HepG2 (cell line): ENCODE measurements at regions not wholly inside any gene's neighbourhood (a gene's known extent, or its start where the extent isn't known, plus 50 kb on each side); places are given as distances from the start of the nearest gene placed in this dataset.

Experiments
- ATAC-seq: fragments of 200-7000 bp; cut with Tn5 transposase; 3 replicates; pipeline ENCODE4 v1.9.1; 2020; ENCODE audit warnings: mild to moderate bottlenecking, moderate library complexity
- BruUV-seq: library from RNA; stranded (reverse); fragments of 400-500 nt; replicated peaks from 2 replicates; lab custom pipeline; 2021; lab: Mats Ljungman, UMichigan
- CTCF ChIA-PET: fragments of 300-600 bp; formaldehyde crosslinking; extraction: SDS; loops from one replicate; lab custom pipeline; 2021; ENCODE audit warnings: low total read pairs, inconsistent platforms, low intra/inter-chr PET ratio; lab: Yijun Ruan, JAX
- POLR2A ChIA-PET: fragments of 350-600 bp; sonication (Branson Sonifier 250); formaldehyde crosslinking; loops from one replicate; lab custom pipeline; 2020; ENCODE audit warnings: antibody characterized with exemption, inconsistent platforms; lab: Yijun Ruan, JAX
- DNase-seq: peaks from one replicate; pipeline ENCODE4 v3.0.0-alpha.2; 2015; ENCODE audit warnings: low spot score
- FAIRE-seq: peaks from 3 replicates; lab custom pipeline; 2011; peaks lifted over from hg19 to GRCh38; lab: Jason Lieb, UNC
- H2AFZ ChIP-seq: one replicate; pipeline ENCODE4 v1.6.1; 2011; ENCODE audit warnings: low read length, inconsistent platforms
- H3K27ac ChIP-seq: fragments of 300-600 bp; 3 replicates; pipeline ENCODE4 v1.8.0; 2011; ENCODE audit warnings: mixed run types, mild to moderate bottlenecking, mixed read lengths, low read length, inconsistent platforms; ENCODE audit not compliant: insufficient read depth; ENCODE audit errors: extremely low read length
- H3K27me3 ChIP-seq, 2 experiments: fragments of 200-600 bp in 1 of 2; 2 replicates in 1 of 2; 3 replicates in 1 of 2; pipeline versions ENCODE4 v1.6.0 to v1.8.0; 2011; ENCODE audit warnings: low read length in 2 of 2, mild to moderate bottlenecking in 2 of 2, moderate library complexity in 2 of 2, inconsistent platforms in 1 of 2; ENCODE audit not compliant: insufficient read depth in 2 of 2, control insufficient read depth in 1 of 2
- H3K36me3 ChIP-seq, 2 experiments: fragments of 200-600 bp in 1 of 2; replicated peaks in 1 of 2; 2 replicates in 1 of 2; 3 replicates in 1 of 2; pipeline versions ENCODE4 v1.5.1 to v1.8.0; 2011; ENCODE audit warnings: low read length in 2 of 2, inconsistent platforms in 1 of 2; ENCODE audit not compliant: insufficient read depth in 2 of 2, control insufficient read depth in 1 of 2
- H3K4me1 ChIP-seq: 2 replicates; pipeline ENCODE4 v1.5.1; 2012; ENCODE audit warnings: low read length, inconsistent platforms; ENCODE audit not compliant: insufficient read depth
- H3K4me2 ChIP-seq: 2 replicates; pipeline ENCODE4 v1.6.0; 2011; ENCODE audit warnings: low read depth, low read length, inconsistent platforms
- H3K4me3 ChIP-seq, 3 experiments: fragments of 200-600 bp in 1 of 3; sonication (generic), shearing (Covaris generic) in 1 of 3; replicated peaks in 1 of 3; 2 replicates each; pipeline ENCODE4 v1.5.1; 2011 to 2016; ENCODE audit warnings: low read length in 3 of 3, inconsistent platforms in 2 of 3, low read depth in 2 of 3, mild to moderate bottlenecking in 2 of 3, control low read depth in 1 of 3, mixed read lengths in 1 of 3; ENCODE audit not compliant: insufficient read depth in 1 of 3
- H3K79me2 ChIP-seq: one replicate; pipeline ENCODE4 v1.6.1; 2011; ENCODE audit warnings: low read length, inconsistent platforms; ENCODE audit not compliant: insufficient read depth
- H3K9ac ChIP-seq: 2 replicates; pipeline ENCODE4 v1.6.0; 2011; ENCODE audit warnings: mild to moderate bottlenecking, low read depth, low read length, inconsistent platforms; ENCODE audit not compliant: insufficient read depth
- H3K9me3 ChIP-seq: 2 replicates; pipeline ENCODE4 v1.5.1; 2012; ENCODE audit warnings: mild to moderate bottlenecking, low read length
- H4K20me1 ChIP-seq: 2 replicates; pipeline ENCODE4 v1.6.0; 2011; ENCODE audit warnings: inconsistent platforms, mild to moderate bottlenecking, low read length, moderate library complexity; ENCODE audit not compliant: insufficient read depth
- GATAD1 ChIP-seq: IDR thresholded peaks from 2 replicates; pipeline ENCODE4 v1.6.1; 2016; ENCODE audit warnings: missing genetic modification reagents, missing compliant biosample characterization
- ISL2 ChIP-seq: sonication (generic); formaldehyde crosslinking; IDR thresholded peaks from 2 replicates; pipeline ENCODE4 v1.5.0; 2020; ENCODE audit warnings: missing genetic modification reagents
- KLF16 ChIP-seq, 2 experiments: sonication (generic) in 1 of 2; formaldehyde crosslinking in 1 of 2; IDR thresholded peaks; 2 replicates each; pipeline versions ENCODE4 v1.6.1 to v1.8.0; 2016 to 2023; ENCODE audit warnings: missing genetic modification reagents in 2 of 2, missing compliant biosample characterization in 1 of 2
- NBN ChIP-seq: fragments of 450-650 bp; conservative IDR thresholded peaks from 2 replicates; pipeline ENCODE4 v1.6.1; 2017
- REXO4 ChIP-seq: sonication (generic); formaldehyde crosslinking; IDR thresholded peaks from 2 replicates; pipeline ENCODE4 v1.8.0; 2022; ENCODE audit warnings: missing genetic modification reagents, mild to moderate bottlenecking, borderline replicate concordance
- RNF219 ChIP-seq: sonication (generic); formaldehyde crosslinking; IDR thresholded peaks from 2 replicates; pipeline ENCODE4 v1.5.0; 2020; ENCODE audit warnings: mild to moderate bottlenecking, missing genetic modification reagents
- SP4 ChIP-seq: sonication (generic); formaldehyde crosslinking; IDR thresholded peaks from 2 replicates; pipeline ENCODE4 v1.8.1; 2023; ENCODE audit warnings: mild to moderate bottlenecking, missing genetic modification reagents
- THAP11 ChIP-seq: IDR thresholded peaks from 2 replicates; pipeline ENCODE4 v1.6.1; 2016; ENCODE audit warnings: missing biosample characterization, missing genetic modification reagents
- ZMAT3 ChIP-seq: sonication (generic); formaldehyde crosslinking; conservative IDR thresholded peaks from 2 replicates; pipeline ENCODE4 v1.7.0; 2021; ENCODE audit warnings: missing genetic modification reagents
- ZNF552 ChIP-seq: sonication (generic); formaldehyde crosslinking; IDR thresholded peaks from 2 replicates; pipeline ENCODE4 v1.9.0; 2022; ENCODE audit warnings: missing genetic modification reagents, mild to moderate bottlenecking, borderline replicate concordance
- WGBS: methylation state at CpG from one replicate; pipeline ENCODE4 v1.1.6; 2017; ENCODE audit warnings: low lambda C conversion rate; 5-methylcytosine and 5-hydroxymethylcytosine counted together
- in situ Hi-C: cut with HindIII; loops from 2 replicates; pipeline ENCODE4 v1.10.0; 2017; ENCODE audit warnings: low pct_unique_long_range_greater_than_20kb; ENCODE audit not compliant: extremely low pct_ligation_motif_present
- intact Hi-C: fragments of 100-400 bp; cut with micrococcal nuclease; formaldehyde crosslinking; loops from one replicate; pipeline ENCODE4 v1.10.0; 2022; ENCODE audit not compliant: unreplicated experiment
- TF ChIP-seq, protein P1 (sequence below): sonication (generic); formaldehyde crosslinking; conservative IDR thresholded peaks from 2 replicates; pipeline ENCODE4 v1.4.0; 2020; ENCODE audit warnings: missing genetic modification reagents
- TF ChIP-seq, protein P2 (sequence below): sonication (generic); formaldehyde crosslinking; IDR thresholded peaks from 2 replicates; pipeline ENCODE4 v1.4.0; 2020; ENCODE audit warnings: missing genetic modification reagents, mild to moderate bottlenecking, borderline replicate concordance

DNA sequence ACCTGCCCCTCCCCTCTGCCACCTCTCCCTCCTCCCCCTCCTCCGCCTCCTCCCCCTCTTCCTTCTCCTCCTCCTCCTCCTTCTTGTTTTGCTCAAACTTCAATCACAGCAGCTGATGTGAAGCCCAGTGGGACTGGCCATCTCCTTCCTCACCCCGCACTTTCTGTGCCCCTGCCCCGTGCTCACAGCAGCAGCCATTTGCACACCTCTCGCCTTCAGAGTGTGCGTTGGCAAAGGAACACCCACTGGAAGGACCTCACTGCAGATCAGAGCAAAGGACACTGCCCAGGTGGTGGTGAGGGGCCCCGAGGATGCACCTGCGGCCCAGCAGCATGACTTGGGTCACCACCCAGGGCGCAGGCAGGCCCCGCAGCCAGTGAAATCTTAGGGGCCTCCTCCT, 98.8 kb downstream of the SOX1 start:
- H3K36me3 ChIP-seq = no peaks in the 10 kb centered on the region
- H3K27me3 ChIP-seq = peaks cover 2 to 23% of the 10 kb centered on the region in 2 experiments; a peak in 3 of 5 replicates
- DNase-seq = no peak
- ChIA-PET CTCF (no interaction called here), POLR2A (no interaction called here)
- BruUV-seq = no TSS peak
- intact Hi-C loops = no loop called here
- no peak for FAIRE-seq
- TF ChIP-seq ZNF552 (CRISPR knock-in tag) = no peak
- no peak for TF ChIP-seq SP4 (CRISPR knock-in tag)
- no peak for TF ChIP-seq REXO4 (CRISPR knock-in tag)
- no peak for TF ChIP-seq ZMAT3 (CRISPR knock-in tag)
- TF ChIP-seq RNF219 = no peak
- TF ChIP-seq GATAD1 (CRISPR knock-in tag) = no peak
- H3K9me3 ChIP-seq = no peaks in the 10 kb centered on the region
- H3K9ac ChIP-seq = no peak overlapping the region
- no peak overlapping the region for H3K27ac ChIP-seq
- no peak overlapping the region for H3K4me2 ChIP-seq
- H3K4me1 ChIP-seq = peaks cover 14% of the 10 kb centered on the region
- H3K79me2 ChIP-seq = no peaks in the 10 kb centered on the region
- WGBS = 18% methylated on average over 5 of the region's 9 CpGs
- no peak overlapping the region for H2AFZ ChIP-seq
- H3K4me3 ChIP-seq = no peak overlapping the region
- H4K20me1 ChIP-seq = no peaks in the 10 kb centered on the region
- in situ Hi-C loops = no loop called here
- no peak for ATAC-seq

GRCh38 chr13:112168761-112169160, 101.8 kb downstream of the SOX1 start:
- Histone ChIP-seq H3K4me3 (no peak overlapping the region), H2AFZ (no peak overlapping the region), H3K4me2 (no peak overlapping the region), H4K20me1 (no peaks in the 10 kb centered on the region), H3K9me3 (no peaks in the 10 kb centered on the region), H3K4me1 (no peaks in the 10 kb centered on the region), H3K79me2 (no peaks in the 10 kb centered on the region), H3K36me3 (no peaks in the 10 kb centered on the region), H3K27me3 (peaks cover 5 to 41% of the 10 kb centered on the region in 2 experiments; a peak in 4 of 5 replicates), H3K27ac (no peak overlapping the region), H3K9ac (no peak overlapping the region)
- DNase-seq (no peak), FAIRE-seq (no peak), ATAC-seq (no peak)
- WGBS = 32% methylated on average over 7 of the region's 11 CpGs
- POLR2A ChIA-PET = no interaction called here
- CTCF ChIA-PET = no interaction called here
- intact Hi-C loops = no loop called here
- no TSS peak for BruUV-seq
- in situ Hi-C loops = no loop called here
- TF ChIP-seq, protein P1, sequence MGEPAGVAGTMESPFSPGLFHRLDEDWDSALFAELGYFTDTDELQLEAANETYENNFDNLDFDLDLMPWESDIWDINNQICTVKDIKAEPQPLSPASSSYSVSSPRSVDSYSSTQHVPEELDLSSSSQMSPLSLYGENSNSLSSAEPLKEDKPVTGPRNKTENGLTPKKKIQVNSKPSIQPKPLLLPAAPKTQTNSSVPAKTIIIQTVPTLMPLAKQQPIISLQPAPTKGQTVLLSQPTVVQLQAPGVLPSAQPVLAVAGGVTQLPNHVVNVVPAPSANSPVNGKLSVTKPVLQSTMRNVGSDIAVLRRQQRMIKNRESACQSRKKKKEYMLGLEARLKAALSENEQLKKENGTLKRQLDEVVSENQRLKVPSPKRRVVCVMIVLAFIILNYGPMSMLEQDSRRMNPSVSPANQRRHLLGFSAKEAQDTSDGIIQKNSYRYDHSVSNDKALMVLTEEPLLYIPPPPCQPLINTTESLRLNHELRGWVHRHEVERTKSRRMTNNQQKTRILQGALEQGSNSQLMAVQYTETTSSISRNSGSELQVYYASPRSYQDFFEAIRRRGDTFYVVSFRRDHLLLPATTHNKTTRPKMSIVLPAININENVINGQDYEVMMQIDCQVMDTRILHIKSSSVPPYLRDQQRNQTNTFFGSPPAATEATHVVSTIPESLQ (CRISPR knock-in tag) = no peak
- no peak for TF ChIP-seq ISL2 (CRISPR knock-in tag)
- no peak for TF ChIP-seq NBN
- TF ChIP-seq KLF16 (CRISPR knock-in tag; IDR thresholded peaks at IDR 0.05) = no peak
- no peak for TF ChIP-seq THAP11 (CRISPR knock-in tag)
- TF ChIP-seq, protein P2, sequence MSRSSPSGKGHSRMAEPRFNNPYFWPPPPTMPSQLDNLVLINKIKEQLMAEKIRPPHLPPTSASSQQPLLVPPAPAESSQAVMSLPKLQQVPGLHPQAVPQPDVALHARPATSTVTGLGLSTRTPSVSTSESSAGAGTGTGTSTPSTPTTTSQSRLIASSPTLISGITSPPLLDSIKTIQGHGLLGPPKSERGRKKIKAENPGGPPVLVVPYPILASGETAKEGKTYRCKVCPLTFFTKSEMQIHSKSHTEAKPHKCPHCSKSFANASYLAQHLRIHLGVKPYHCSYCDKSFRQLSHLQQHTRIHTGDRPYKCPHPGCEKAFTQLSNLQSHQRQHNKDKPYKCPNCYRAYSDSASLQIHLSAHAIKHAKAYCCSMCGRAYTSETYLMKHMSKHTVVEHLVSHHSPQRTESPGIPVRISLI (CRISPR knock-in tag) = no peak
